Liver (tissue), 3 donors: ENCODE measurements at regions not wholly inside any gene's neighbourhood (a gene's known extent, or its start where the extent isn't known, plus 50 kb on each side); places are given as distances from the start of the nearest gene placed in this dataset.

Experiments used
- CTCF ChIP-seq: fragments of 150-350 bp; IDR thresholded peaks from 2 replicates; pipeline ENCODE4 v1.5.1; 2017; ENCODE audit warnings: improper control_type of control experiment, low read depth, low read length; ENCODE audit not compliant: missing input control
- GABPA ChIP-seq, 2 donors: IDR thresholded peaks in 1 of 2; conservative IDR thresholded peaks in 1 of 2; 2 replicates each; pipeline ENCODE4 v1.6.1; 2016; ENCODE audit warnings: antibody characterized with exemption in 2 of 2, mild to moderate bottlenecking in 1 of 2, moderate library complexity in 1 of 2
- HNF4A ChIP-seq, 2 donors: conservative IDR thresholded peaks; 2 replicates each; pipeline ENCODE4 v1.6.1; 2016; ENCODE audit warnings: antibody characterized with exemption in 2 of 2, mild to moderate bottlenecking in 2 of 2
- ZBTB33 ChIP-seq: IDR thresholded peaks from 2 replicates; pipeline ENCODE4 v1.6.1; 2016; ENCODE audit warnings: antibody characterized with exemption
- TF ChIP-seq, protein P1 (sequence below): IDR thresholded peaks from 2 replicates; pipeline ENCODE4 v1.6.1; 2016; ENCODE audit warnings: antibody characterized with exemption
- donor health status: healthy.
- donor health status: healthy.

DNA sequence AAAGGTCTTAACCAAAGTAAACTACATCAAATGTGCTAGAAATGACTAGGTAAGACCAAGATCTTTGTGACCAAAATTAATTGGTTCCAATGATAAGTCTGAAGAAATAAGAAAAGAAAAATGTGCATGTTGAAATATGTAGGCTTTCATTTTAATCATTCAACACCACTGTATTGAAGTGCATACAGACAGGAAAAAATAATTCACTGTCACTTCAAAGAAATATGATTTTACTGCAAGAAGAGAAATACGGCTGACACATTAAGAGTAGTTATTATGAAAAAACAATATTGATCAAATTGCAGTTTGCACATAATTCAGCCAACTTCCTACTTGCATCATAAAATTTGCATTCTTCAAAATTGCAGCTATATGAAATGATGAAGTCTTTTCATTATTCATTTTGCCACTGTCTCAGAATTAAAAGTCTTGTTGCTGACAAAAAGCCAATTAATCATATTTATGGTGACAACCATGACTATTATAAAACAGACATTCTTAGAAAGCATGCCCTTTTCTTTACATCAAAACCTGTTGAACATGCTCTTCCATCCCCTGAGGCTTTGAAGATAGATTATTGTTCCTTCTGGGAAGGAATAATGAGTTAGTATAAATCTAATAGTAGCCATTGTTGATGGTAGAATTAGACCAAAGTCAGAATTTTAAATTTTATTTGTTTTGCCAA lies 405.9 kb upstream of the MAD2L1 start:
- TF ChIP-seq CTCF (no peak), GABPA (IDR thresholded peaks at IDR 0.05 in 1 of 2, conservative IDR thresholded peaks at IDR 0.05 in 1 of 2) (no peak), HNF4A (conservative IDR thresholded peaks at IDR 0.05) (no peak), ZBTB33 (no peak)
- TF ChIP-seq, protein P1, sequence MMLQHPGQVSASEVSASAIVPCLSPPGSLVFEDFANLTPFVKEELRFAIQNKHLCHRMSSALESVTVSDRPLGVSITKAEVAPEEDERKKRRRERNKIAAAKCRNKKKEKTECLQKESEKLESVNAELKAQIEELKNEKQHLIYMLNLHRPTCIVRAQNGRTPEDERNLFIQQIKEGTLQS: no peak
